Neuronal stem cell (in vitro differentiated cells): ENCODE measurements at regions not wholly inside any gene's neighbourhood (a gene's known extent, or its start where the extent isn't known, plus 50 kb on each side); places are given as distances from the start of the nearest gene placed in this dataset.

ENCODE experiments used
- DNase-seq: peaks from one replicate; pipeline ENCODE4 v3.0.0-alpha.2; 2013; ENCODE audit warnings: low spot score
- H2AFZ ChIP-seq: one replicate; pipeline ENCODE4 v1.6.1; 2013; ENCODE audit warnings: mild to moderate bottlenecking, low read length, inconsistent platforms
- H2AK5ac ChIP-seq: 2 replicates; pipeline ENCODE4 v1.6.1; 2013; ENCODE audit warnings: low read depth, mild to moderate bottlenecking, inconsistent platforms, low read length, moderate library complexity, mixed read lengths
- H2BK120ac ChIP-seq: 2 replicates; pipeline ENCODE4 v1.6.1; 2013; ENCODE audit warnings: low read depth, mild to moderate bottlenecking, inconsistent platforms, low read length, moderate library complexity, mixed read lengths
- H2BK12ac ChIP-seq: one replicate; pipeline ENCODE4 v1.6.1; 2013; ENCODE audit warnings: low read length, inconsistent platforms
- H2BK15ac ChIP-seq: 2 replicates; pipeline ENCODE4 v1.6.1; 2013; ENCODE audit warnings: mild to moderate bottlenecking, low read length, inconsistent platforms, mixed read lengths
- H2BK5ac ChIP-seq: one replicate; pipeline ENCODE4 v1.6.1; 2013; ENCODE audit warnings: inconsistent platforms, mild to moderate bottlenecking, low read length, moderate library complexity
- H3K14ac ChIP-seq: one replicate; pipeline ENCODE4 v1.6.1; 2013; ENCODE audit warnings: low read length, inconsistent platforms
- H3K18ac ChIP-seq: 2 replicates; pipeline ENCODE4 v1.6.1; 2013; ENCODE audit warnings: low read length, inconsistent platforms
- H3K23ac ChIP-seq: 2 replicates; pipeline ENCODE4 v1.6.1; 2013; ENCODE audit warnings: low read depth, mild to moderate bottlenecking, mixed read lengths, low read length, inconsistent platforms; ENCODE audit not compliant: poor library complexity
- H3K27ac ChIP-seq: replicated peaks from 3 replicates; pipeline ENCODE4 v1.5.1; 2013; ENCODE audit warnings: low read length, inconsistent platforms
- H3K27me3 ChIP-seq, 3 experiments: 2 replicates each; pipeline ENCODE4 v1.6.1; 2013; ENCODE audit warnings: low read length in 3 of 3, mild to moderate bottlenecking in 2 of 3, inconsistent platforms in 1 of 3, low read depth in 1 of 3, mixed read lengths in 1 of 3, moderate library complexity in 1 of 3; ENCODE audit not compliant: control insufficient read depth in 3 of 3, insufficient read depth in 3 of 3
- H3K36me3 ChIP-seq, 2 donors: replicated peaks in 1 of 2; 2 replicates each; pipeline ENCODE4 v1.6.1; 2013; ENCODE audit warnings: low read length in 2 of 2; ENCODE audit not compliant: control insufficient read depth in 2 of 2, insufficient read depth in 2 of 2
- H3K4ac ChIP-seq: 2 replicates; pipeline ENCODE4 v1.6.1; 2013; ENCODE audit warnings: inconsistent platforms, mild to moderate bottlenecking, low read length, moderate library complexity
- H3K4me1 ChIP-seq, 2 donors: 1 replicate in 1 of 2; 2 replicates in 1 of 2; pipeline ENCODE4 v1.6.1; 2013; ENCODE audit warnings: low read length in 2 of 2, low read depth in 1 of 2; ENCODE audit not compliant: control insufficient read depth in 2 of 2, insufficient read depth in 1 of 2
- H3K4me2 ChIP-seq: one replicate; pipeline ENCODE4 v1.6.1; 2013; ENCODE audit warnings: mild to moderate bottlenecking, low read length, inconsistent platforms; ENCODE audit not compliant: insufficient read depth, poor library complexity, severe bottlenecking
- H3K4me3 ChIP-seq, 2 donors: 2 replicates each; pipeline ENCODE4 v1.5.1; 2013; ENCODE audit warnings: low read length in 2 of 2, mild to moderate bottlenecking in 2 of 2, inconsistent platforms in 1 of 2, moderate library complexity in 1 of 2
- H3K79me1 ChIP-seq: one replicate; pipeline ENCODE4 v1.6.1; 2013; ENCODE audit warnings: low read depth, mild to moderate bottlenecking, inconsistent platforms, low read length, moderate library complexity
- H3K9ac ChIP-seq: one replicate; pipeline ENCODE4 v1.6.1; 2013; ENCODE audit warnings: mild to moderate bottlenecking, low read depth, low read length, inconsistent platforms; ENCODE audit not compliant: poor library complexity
- H3K9me3 ChIP-seq, 2 donors: replicated peaks in 1 of 2; 2 replicates each; pipeline versions ENCODE3 to v1.6.1; 2013; ENCODE audit warnings: low read length in 2 of 2, mild to moderate bottlenecking in 2 of 2, inconsistent platforms in 1 of 2, low read depth in 1 of 2, mixed read lengths in 1 of 2, moderate library complexity in 1 of 2; ENCODE audit not compliant: control insufficient read depth in 2 of 2, insufficient read depth in 1 of 2
- H4K8ac ChIP-seq: one replicate; pipeline ENCODE4 v1.6.1; 2013; ENCODE audit warnings: low read depth, mild to moderate bottlenecking, inconsistent platforms, low read length, moderate library complexity
- H4K91ac ChIP-seq: one replicate; pipeline ENCODE4 v1.6.1; 2013; ENCODE audit warnings: low read length, low read depth, mild to moderate bottlenecking, inconsistent platforms; ENCODE audit not compliant: poor library complexity
- WGBS, 2 donors: extraction: QIAGEN DNeasy Blood & Tissue Kit; methylation state at CpG; one replicate each; pipeline ENCODE4 v1.1.7; 2013; ENCODE audit warnings: missing lambda C conversion rate in 2 of 2, mixed read lengths in 1 of 2; ENCODE audit not compliant: insufficient read length in 2 of 2, insufficient replicate concordance in 1 of 2; ENCODE audit errors: extremely low coverage in 2 of 2; 5-methylcytosine and 5-hydroxymethylcytosine counted together

DNA sequence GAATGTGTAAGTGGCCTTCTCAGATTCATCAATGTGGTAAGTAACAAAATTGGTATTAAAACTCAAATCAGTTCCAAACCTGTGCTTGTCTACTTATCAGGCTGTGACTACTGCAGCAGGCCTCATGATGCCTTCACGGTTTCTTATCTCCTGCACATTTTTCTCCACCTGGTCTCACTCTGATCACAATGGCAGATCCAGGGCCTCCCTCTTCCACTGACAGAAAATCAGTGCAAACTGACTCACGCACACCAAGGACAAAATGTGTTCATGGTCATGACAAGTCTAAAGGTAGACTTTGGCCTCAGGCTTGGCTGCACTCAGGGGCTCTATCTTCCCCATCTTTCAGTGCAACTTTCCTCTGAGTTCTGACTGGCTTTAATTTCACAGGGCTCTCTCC lies 56.7 kb upstream of the ATP1A1 start:
- Histone ChIP-seq H3K14ac (no peak overlapping the region), H3K4me3 (no peak overlapping the region), H3K27ac (no peak overlapping the region), H2BK120ac (no peak overlapping the region), H3K79me1 (no peaks in the 10 kb centered on the region), H3K36me3 (no peaks in the 10 kb centered on the region), H4K8ac (no peak overlapping the region), H2AFZ (no peak overlapping the region), H3K9me3 (no peaks in the 10 kb centered on the region), H3K23ac (no peak overlapping the region), H3K4me1 (peaks cover 9 to 13% of the 10 kb centered on the region in 2 donors), H3K4ac (no peak overlapping the region), H2BK5ac (no peak overlapping the region), H2BK12ac (no peak overlapping the region), H2BK15ac (no peak overlapping the region), H3K9ac (no peak overlapping the region), H4K91ac (no peak overlapping the region), H2AK5ac (no peak overlapping the region), H3K27me3 (peaks cover 0 to 3% (median 0%) of the 10 kb centered on the region in 3 experiments), H3K4me2 (no peak overlapping the region), H3K18ac (no peak overlapping the region)
- no peak for DNase-seq
- no CpG with 5 or more reads among the region's 2 CpGs for WGBS, 2 donors

DNA sequence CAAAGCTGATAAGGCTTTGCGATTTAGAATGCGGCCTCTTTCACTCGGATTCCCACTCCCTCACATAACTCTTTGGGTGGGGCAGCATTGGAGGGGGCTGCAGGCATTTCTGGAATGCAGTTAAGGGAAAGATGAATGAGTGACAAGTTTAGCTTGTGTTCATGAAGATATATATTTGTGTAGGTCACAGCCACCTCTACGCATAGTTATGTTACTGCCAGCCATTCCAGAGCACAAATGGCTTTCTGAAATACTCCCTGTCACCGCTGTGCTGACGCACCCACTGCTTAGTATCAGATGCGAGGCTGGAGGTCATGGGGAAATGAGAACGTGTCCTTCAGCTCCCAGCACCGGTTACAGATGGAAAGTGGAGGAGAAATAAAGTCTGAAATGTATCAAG lies 54.1 kb upstream of the ATP1A1 start:
- H3K9ac ChIP-seq, result no peak overlapping the region
- H4K91ac ChIP-seq, result no peak overlapping the region
- no peak overlapping the region for H3K18ac ChIP-seq
- H3K27ac ChIP-seq, result no peak overlapping the region
- DNase-seq, result no peak
- peaks cover 0 to 7% (median 2%) of the 10 kb centered on the region in 3 experiments for H3K27me3 ChIP-seq
- H3K23ac ChIP-seq, result no peak overlapping the region
- H4K8ac ChIP-seq, result no peak overlapping the region
- H3K4ac ChIP-seq, result no peak overlapping the region
- H2BK12ac ChIP-seq, result no peak overlapping the region
- no peak overlapping the region for H2BK5ac ChIP-seq
- H2AFZ ChIP-seq, result no peak overlapping the region
- no peak overlapping the region for H3K4me3 ChIP-seq
- no peak overlapping the region for H2BK120ac ChIP-seq
- no peak overlapping the region for H3K14ac ChIP-seq
- H3K79me1 ChIP-seq, result no peaks in the 10 kb centered on the region
- peaks cover 0 to 2% of the 10 kb centered on the region in 2 donors for H3K4me1 ChIP-seq
- H2AK5ac ChIP-seq, result no peak overlapping the region
- H2BK15ac ChIP-seq, result no peak overlapping the region
- no peaks in the 10 kb centered on the region for H3K36me3 ChIP-seq
- no CpG with 5 or more reads among the region's 9 CpGs for WGBS, 2 donors
- H3K4me2 ChIP-seq, result no peak overlapping the region
- no peaks in the 10 kb centered on the region for H3K9me3 ChIP-seq

DNA sequence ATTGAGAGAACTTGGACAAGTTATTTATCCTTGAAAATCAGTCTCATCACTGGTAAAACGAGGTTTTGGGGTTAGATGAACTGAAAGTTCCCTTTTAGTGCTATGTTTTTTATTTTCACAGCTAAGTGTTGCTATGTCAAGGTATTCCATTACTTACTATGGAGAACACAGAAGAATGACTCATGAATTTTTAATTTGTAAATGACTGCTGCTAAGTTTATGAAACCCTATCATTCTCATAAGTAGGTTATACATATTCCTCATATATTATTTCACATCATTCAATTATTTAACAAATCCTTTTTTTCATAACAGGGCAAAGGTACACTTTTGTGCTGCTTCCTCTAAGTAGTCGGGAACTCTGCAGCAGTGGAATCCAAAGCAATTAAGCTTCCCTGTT lies 52.2 kb upstream of the ATP1A1 start:
- Histone ChIP-seq H3K36me3 (no peaks in the 10 kb centered on the region), H2BK5ac (no peak overlapping the region), H3K23ac (no peak overlapping the region), H3K4me3 (no peak overlapping the region), H2BK15ac (no peak overlapping the region), H3K27me3 (peaks cover 0 to 7% (median 2%) of the 10 kb centered on the region in 3 experiments), H2AFZ (no peak overlapping the region), H2AK5ac (no peak overlapping the region), H2BK120ac (no peak overlapping the region), H4K91ac (no peak overlapping the region), H3K4ac (no peak overlapping the region), H3K27ac (no peak overlapping the region), H3K4me2 (no peak overlapping the region), H3K9ac (no peak overlapping the region), H3K18ac (no peak overlapping the region), H3K14ac (no peak overlapping the region), H3K9me3 (no peaks in the 10 kb centered on the region), H3K4me1 (peaks cover 0 to 2% of the 10 kb centered on the region in 2 donors), H3K79me1 (no peaks in the 10 kb centered on the region), H4K8ac (no peak overlapping the region), H2BK12ac (no peak overlapping the region)
- WGBS, 2 donors, result no CpG with 5 or more reads among the region's 2 CpGs
- no peak for DNase-seq

DNA sequence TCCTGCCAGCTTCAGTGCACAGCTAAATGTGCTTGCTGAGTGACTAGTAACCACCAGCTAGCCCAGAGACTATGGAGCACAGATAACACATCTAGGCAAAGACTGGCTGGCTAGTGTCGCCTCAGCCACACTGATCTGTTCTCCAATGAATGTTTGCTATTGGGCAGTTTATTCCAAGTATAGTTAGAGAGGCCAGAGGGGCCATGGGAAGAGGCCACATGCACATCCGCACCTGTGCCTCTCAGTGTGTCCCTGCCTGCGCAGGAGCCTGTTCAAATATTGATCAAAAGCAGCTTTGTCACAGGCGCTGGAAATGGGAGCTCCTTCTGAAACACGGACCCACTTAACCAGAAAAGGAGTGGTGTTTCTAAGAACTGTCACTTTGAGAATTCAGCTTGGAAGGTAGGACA lies 51.3 kb upstream of the ATP1A1 start:
- Histone ChIP-seq H2BK120ac (no peak overlapping the region), H2BK15ac (no peak overlapping the region), H3K4ac (no peak overlapping the region), H4K8ac (no peak overlapping the region), H3K23ac (no peak overlapping the region), H3K79me1 (no peaks in the 10 kb centered on the region), H3K9ac (no peak overlapping the region), H2BK5ac (no peak overlapping the region), H3K27me3 (peaks cover 0 to 7% (median 2%) of the 10 kb centered on the region in 3 experiments), H3K9me3 (no peaks in the 10 kb centered on the region), H3K4me1 (no peaks in the 10 kb centered on the region), H2AK5ac (no peak overlapping the region), H3K14ac (no peak overlapping the region), H2AFZ (no peak overlapping the region), H3K4me2 (no peak overlapping the region), H3K36me3 (no peaks in the 10 kb centered on the region), H4K91ac (no peak overlapping the region), H3K4me3 (no peak overlapping the region), H3K18ac (no peak overlapping the region), H2BK12ac (no peak overlapping the region), H3K27ac (no peak overlapping the region)
- DNase-seq, result no peak
- no CpG with 5 or more reads among the region's 5 CpGs for WGBS, 2 donors
